MM.1S (cell line): ENCODE measurements at regions not wholly inside any gene's neighbourhood (a gene's known extent, or its start where the extent isn't known, plus 50 kb on each side); places are given as distances from the start of the nearest gene placed in this dataset.
"Not testable (repeated sequence)": the region's sequence is repeated elsewhere in the genome, so short reads cannot be mapped to it uniquely, and the experiment has no call there.

Source experiments
- DNase-seq: peaks from one replicate; pipeline ENCODE4 v3.0.0-alpha.2; 2015
- H2AFZ ChIP-seq: fragments of 300-600 bp; sonication (generic); 2 replicates; pipeline ENCODE4 v1.6.0; 2016; ENCODE audit warnings: antibody characterized with exemption, low read length
- H3F3A ChIP-seq: fragments of 300-600 bp; sonication (generic); 2 replicates; pipeline ENCODE4 v1.6.1; 2016; ENCODE audit warnings: mild to moderate bottlenecking, antibody characterized with exemption, low read length, moderate library complexity, mixed read lengths; ENCODE audit not compliant: insufficient read depth
- H3K27ac ChIP-seq: fragments of 300-600 bp; sonication (generic); 2 replicates; pipeline ENCODE4 v1.5.1; 2016; ENCODE audit warnings: mild to moderate bottlenecking, low read length
- H3K27me3 ChIP-seq: fragments of 300-600 bp; sonication (generic); replicated peaks from 2 replicates; pipeline ENCODE4 v1.6.0; 2016; ENCODE audit warnings: low read length; ENCODE audit not compliant: insufficient read depth
- H3K36me3 ChIP-seq: fragments of 300-600 bp; sonication (generic); replicated peaks from 2 replicates; pipeline ENCODE4 v1.6.1; 2016; ENCODE audit warnings: mild to moderate bottlenecking, low read length, mixed read lengths; ENCODE audit not compliant: insufficient read depth
- H3K4me1 ChIP-seq: fragments of 300-600 bp; sonication (generic); 2 replicates; pipeline ENCODE4 v1.6.1; 2016; ENCODE audit warnings: low read length, mixed read lengths
- H3K4me2 ChIP-seq: fragments of 300-600 bp; sonication (generic); 2 replicates; pipeline ENCODE4 v1.6.0; 2016; ENCODE audit warnings: low read depth, low read length
- H3K4me3 ChIP-seq: fragments of 300-600 bp; sonication (generic); 2 replicates; pipeline ENCODE4 v1.5.1; 2016; ENCODE audit warnings: low read length, mixed read lengths
- H3K79me2 ChIP-seq: fragments of 300-600 bp; sonication (generic); 2 replicates; pipeline ENCODE4 v1.6.1; 2016; ENCODE audit warnings: mixed run types, low read length, mixed read lengths
- H3K9ac ChIP-seq: fragments of 300-600 bp; sonication (generic); 2 replicates; pipeline ENCODE4 v1.6.1; 2016; ENCODE audit warnings: low read length, mixed read lengths
- H3K9me2 ChIP-seq: fragments of 300-600 bp; sonication (generic); replicated peaks from 2 replicates; pipeline ENCODE4 v1.6.1; 2016; ENCODE audit warnings: mild to moderate bottlenecking, low read length, mixed read lengths; ENCODE audit not compliant: insufficient read depth
- H3K9me3 ChIP-seq: fragments of 300-600 bp; sonication (generic); replicated peaks from 2 replicates; pipeline ENCODE4 v1.6.1; 2016; ENCODE audit warnings: mild to moderate bottlenecking, low read length, mixed read lengths; ENCODE audit not compliant: insufficient read depth
- H4K20me1 ChIP-seq: fragments of 300-600 bp; sonication (generic); 2 replicates; pipeline ENCODE4 v1.6.1; 2016; ENCODE audit warnings: mild to moderate bottlenecking, low read length, moderate library complexity, mixed read lengths; ENCODE audit not compliant: insufficient read depth
- CTCF ChIP-seq: fragments of 300-600 bp; sonication (generic); IDR thresholded peaks from 2 replicates; pipeline ENCODE4 v1.5.1; 2016; ENCODE audit warnings: antibody characterized with exemption, low read length, mixed read lengths
- EZH2 ChIP-seq: fragments of 300-600 bp; sonication (generic); optimal IDR thresholded peaks from 2 replicates; pipeline ENCODE3; 2017; ENCODE audit warnings: low read depth, mild to moderate bottlenecking, antibody characterized with exemption, low read length, mixed read lengths
- EZH2phosphoT487 ChIP-seq: fragments of 300-600 bp; sonication (generic); IDR thresholded peaks from 2 replicates; pipeline ENCODE4 v1.6.1; 2018; ENCODE audit warnings: antibody characterized with exemption, low read length

GRCh38 chr4:57945298-57945697 is 835.1 kb upstream of the IGFBP7 start:
- Histone ChIP-seq H4K20me1 (no peaks in the 10 kb centered on the region), H3K27me3 (no peaks in the 10 kb centered on the region), H3K9me3 (no peaks in the 10 kb centered on the region), H3F3A (no peaks in the 10 kb centered on the region), H3K36me3 (no peaks in the 10 kb centered on the region), H3K4me1 (no peaks in the 10 kb centered on the region), H3K79me2 (no peaks in the 10 kb centered on the region), H3K9ac (no peak overlapping the region), H3K4me2 (no peak overlapping the region), H3K9me2 (no peaks in the 10 kb centered on the region), H3K27ac (no peak overlapping the region), H3K4me3 (no peak overlapping the region), H2AFZ (no peak overlapping the region)
- DNase-seq: no peak
- TF ChIP-seq EZH2phosphoT487 (no peak), EZH2 (no peak), CTCF (no peak)

DNA sequence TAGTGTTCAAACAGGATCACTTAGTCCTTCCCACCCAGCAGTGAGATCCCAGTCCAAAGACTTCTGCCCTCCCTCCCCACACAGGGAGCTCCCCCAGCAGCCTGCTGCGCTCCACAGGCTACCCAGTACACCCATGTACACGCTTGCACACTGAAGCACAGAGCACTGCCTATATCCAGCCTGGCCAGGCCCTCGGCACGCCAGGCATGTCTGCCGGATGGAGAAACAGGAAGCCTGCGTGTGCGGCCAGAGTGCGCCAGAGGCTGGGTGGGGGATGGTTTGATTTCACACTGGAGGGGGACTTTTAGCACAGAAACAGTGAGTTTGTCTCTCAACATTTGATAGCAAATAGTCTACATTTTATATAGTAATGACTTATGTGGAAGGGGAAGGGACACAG is 833.5 kb upstream of the IGFBP7 start:
- Histone ChIP-seq H3K4me2 (no peak overlapping the region), H3K9me3 (no peaks in the 10 kb centered on the region), H3K9me2 (no peaks in the 10 kb centered on the region), H3K27me3 (no peaks in the 10 kb centered on the region), H3K27ac (no peak overlapping the region), H3K36me3 (no peaks in the 10 kb centered on the region), H2AFZ (no peak overlapping the region), H3K9ac (no peak overlapping the region), H3K4me1 (no peaks in the 10 kb centered on the region), H3F3A (no peaks in the 10 kb centered on the region), H3K4me3 (no peak overlapping the region), H4K20me1 (no peaks in the 10 kb centered on the region), H3K79me2 (no peaks in the 10 kb centered on the region)
- TF ChIP-seq EZH2phosphoT487: no peak
- TF ChIP-seq EZH2: no peak
- no peak for TF ChIP-seq CTCF
- DNase-seq: no peak

DNA sequence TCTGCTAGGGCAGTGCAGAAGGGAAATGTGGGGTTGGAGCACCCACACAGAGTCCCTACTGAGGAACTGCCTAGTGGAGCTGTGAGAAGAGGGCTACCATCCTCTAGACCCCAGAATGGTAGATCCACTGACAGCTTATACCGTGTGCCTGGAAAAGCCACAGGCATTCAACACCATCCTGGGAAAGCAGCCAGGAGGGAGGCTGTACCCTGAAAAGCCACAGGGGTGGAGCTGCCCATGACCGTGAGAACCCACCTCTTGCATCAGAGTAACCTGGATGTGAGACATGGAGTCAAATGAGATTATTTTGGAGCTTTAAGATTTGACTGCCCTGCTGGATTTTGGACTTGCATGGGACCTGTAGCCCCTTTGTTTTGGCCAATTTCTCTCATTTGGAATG is 827.1 kb upstream of the IGFBP7 start:
- not testable (repeated sequence) for H3K27ac ChIP-seq, H4K20me1 ChIP-seq, H3K9me2 ChIP-seq, H3K4me1 ChIP-seq, H2AFZ ChIP-seq, H3K79me2 ChIP-seq, H3K27me3 ChIP-seq, DNase-seq, H3K4me2 ChIP-seq, H3K4me3 ChIP-seq, H3K36me3 ChIP-seq, H3K9me3 ChIP-seq, H3K9ac ChIP-seq, H3F3A ChIP-seq

DNA sequence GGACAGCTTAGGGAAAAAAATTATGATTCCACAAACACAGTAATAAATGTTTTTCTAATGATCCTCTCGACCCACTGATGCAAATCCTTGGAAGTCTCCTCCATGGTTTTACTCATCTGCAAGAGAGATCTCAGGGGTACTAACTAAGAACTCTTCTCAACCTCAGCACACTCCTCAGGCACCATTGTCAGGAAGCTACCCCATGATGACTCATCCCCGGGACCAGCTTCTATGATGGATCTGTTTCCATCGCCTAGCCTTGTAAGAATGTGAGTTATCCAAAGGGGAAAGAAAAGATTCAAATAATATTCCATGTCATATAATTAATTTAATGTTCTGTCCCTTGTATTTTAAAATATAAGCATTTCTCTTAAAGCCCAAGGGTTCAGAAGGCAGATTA is 816.1 kb upstream of the IGFBP7 start:
- TF ChIP-seq EZH2: no peak
- no peak for TF ChIP-seq CTCF
- TF ChIP-seq EZH2phosphoT487: no peak
- Histone ChIP-seq H3K79me2 (no peaks in the 10 kb centered on the region), H3K9me3 (no peaks in the 10 kb centered on the region), H3K9ac (no peak overlapping the region), H3K27me3 (no peaks in the 10 kb centered on the region), H3K4me1 (no peaks in the 10 kb centered on the region), H3K4me3 (no peak overlapping the region), H4K20me1 (no peaks in the 10 kb centered on the region), H3K27ac (no peak overlapping the region), H3K36me3 (no peaks in the 10 kb centered on the region), H3K4me2 (no peak overlapping the region), H3F3A (no peaks in the 10 kb centered on the region), H2AFZ (no peak overlapping the region), H3K9me2 (no peaks in the 10 kb centered on the region)
- no peak for DNase-seq
